Epithelial cell of proximal tubule (primary cell): ENCODE measurements at regions not wholly inside any gene's neighbourhood (a gene's known extent, or its start where the extent isn't known, plus 50 kb on each side); places are given as distances from the start of the nearest gene placed in this dataset.
"Not testable (repeated sequence)": the region's sequence is repeated elsewhere in the genome, so short reads cannot be mapped to it uniquely, and the experiment has no call there.

Source experiments
- DNase-seq: peaks from one replicate; pipeline ENCODE4 v3.0.0-alpha.2; 2011; ENCODE audit warnings: low read depth
- H3K4me3 ChIP-seq: 2 replicates; pipeline ENCODE4 v1.5.1; 2011; ENCODE audit warnings: low read depth, mild to moderate bottlenecking, low read length
- TF ChIP-seq, protein P1 (sequence below): conservative IDR thresholded peaks from 2 replicates; pipeline ENCODE4 v1.5.1; 2012; ENCODE audit warnings: low read depth, mild to moderate bottlenecking, low read length

DNA sequence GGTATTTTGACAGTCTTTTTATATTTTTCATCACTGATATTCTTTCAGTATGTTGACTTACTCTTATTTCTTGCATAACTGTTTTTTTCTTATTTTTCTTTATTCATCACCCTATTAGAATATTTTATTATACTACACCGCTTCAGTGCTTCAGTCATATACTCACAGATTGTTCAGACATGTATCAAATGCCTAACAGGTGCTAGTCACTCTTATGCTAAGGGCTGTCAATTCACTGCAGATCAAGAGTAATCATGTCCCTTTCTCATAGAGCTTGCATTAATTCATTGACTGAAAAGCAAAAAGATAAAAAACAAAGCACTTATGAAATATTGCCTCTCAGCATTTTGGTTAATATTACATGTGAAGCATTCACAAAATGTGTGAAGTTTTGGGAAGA, 1435.6 kb downstream of the STIM2 start:
- TF ChIP-seq, protein P1, sequence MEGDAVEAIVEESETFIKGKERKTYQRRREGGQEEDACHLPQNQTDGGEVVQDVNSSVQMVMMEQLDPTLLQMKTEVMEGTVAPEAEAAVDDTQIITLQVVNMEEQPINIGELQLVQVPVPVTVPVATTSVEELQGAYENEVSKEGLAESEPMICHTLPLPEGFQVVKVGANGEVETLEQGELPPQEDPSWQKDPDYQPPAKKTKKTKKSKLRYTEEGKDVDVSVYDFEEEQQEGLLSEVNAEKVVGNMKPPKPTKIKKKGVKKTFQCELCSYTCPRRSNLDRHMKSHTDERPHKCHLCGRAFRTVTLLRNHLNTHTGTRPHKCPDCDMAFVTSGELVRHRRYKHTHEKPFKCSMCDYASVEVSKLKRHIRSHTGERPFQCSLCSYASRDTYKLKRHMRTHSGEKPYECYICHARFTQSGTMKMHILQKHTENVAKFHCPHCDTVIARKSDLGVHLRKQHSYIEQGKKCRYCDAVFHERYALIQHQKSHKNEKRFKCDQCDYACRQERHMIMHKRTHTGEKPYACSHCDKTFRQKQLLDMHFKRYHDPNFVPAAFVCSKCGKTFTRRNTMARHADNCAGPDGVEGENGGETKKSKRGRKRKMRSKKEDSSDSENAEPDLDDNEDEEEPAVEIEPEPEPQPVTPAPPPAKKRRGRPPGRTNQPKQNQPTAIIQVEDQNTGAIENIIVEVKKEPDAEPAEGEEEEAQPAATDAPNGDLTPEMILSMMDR = no peak

DNA sequence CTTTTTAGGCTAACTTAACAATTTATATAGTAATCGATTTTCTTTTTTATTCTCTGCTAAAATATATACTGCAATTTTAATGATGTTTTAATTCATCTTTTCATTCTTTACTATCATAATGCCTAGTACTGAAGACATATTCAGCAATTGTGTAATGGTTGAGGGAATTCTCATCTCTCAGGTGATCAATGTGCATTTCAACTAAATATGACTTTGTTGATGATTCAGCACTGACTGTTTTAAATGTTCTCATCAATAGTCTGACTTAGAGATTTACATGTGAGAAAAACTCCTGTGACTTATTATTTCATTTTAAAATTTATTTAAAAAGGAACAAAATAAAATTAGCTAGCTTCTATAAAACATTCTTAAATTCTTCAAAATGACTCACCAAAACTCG, 1450.3 kb downstream of the STIM2 start:
- no peak overlapping the region for H3K4me3 ChIP-seq
- DNase-seq = no peak
- TF ChIP-seq, protein P1 = no peak

More for the DNA sequence above, 1435.6 kb downstream of the STIM2 start:
- no peak for DNase-seq
- no peak overlapping the region for H3K4me3 ChIP-seq

DNA sequence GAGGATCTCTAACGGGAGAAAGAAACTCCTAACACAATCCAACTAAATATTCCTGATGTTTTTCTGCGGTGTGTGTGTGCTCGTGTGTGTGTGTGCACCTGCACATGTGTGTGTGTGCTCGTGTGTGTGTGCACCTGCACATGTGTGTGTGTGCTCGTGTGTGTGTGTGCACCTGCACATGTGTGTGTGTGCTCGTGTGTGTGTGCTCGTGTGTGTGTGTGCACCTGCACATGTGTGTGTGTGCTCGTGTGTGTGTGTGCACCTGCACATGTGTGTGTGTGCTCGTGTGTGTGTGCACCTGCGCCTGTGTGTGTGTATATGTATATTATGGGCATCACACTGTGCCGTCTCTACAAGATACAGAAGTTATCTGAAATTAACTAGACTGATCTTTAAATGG, 1451.9 kb downstream of the STIM2 start:
- DNase-seq, H3K4me3 ChIP-seq: not testable (repeated sequence)

DNA sequence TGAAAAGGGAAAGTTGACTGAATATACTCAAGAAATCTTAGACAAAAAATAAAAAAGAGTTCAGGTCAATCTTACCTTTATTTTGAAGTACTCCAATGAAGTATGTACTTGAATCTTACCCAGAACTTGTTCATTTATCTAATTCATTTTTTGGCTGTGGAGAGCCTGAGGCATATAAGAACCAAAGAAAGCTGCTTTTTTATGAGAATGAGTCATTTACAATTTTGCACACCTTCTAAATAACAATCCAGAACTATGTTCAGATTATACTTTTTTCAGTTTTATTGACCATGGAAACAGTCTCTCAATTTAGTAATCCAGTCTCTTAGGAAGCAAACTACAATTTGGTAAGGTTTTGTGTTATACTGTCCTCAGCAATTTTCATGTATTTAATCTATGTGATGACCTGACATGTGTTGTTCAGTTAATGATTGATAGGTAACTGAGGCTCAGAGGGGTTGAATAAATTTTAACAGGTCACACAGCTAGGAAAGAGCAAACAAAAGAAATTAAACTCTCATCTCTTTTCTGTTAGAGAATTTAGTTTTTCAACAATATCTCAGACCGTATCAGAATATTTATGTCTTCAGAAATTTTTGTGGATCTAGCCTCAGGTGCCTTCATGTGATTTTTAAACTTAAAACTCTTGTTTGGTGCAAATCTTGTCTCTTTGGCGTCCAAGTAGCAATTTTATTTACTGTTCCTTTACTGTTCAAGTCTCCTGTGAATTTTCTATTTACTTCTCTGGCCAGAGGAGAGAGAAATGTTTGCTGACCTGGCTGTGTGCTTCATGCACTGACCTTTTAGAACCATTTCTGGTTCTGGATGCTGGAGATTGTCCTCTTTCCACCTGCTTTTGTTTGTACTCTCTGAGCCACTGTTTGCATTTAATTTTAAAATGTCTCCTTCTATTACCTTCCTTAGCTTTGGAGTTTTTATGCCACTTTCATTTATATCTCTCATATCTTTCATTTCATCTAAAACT, 1453.4 kb downstream of the STIM2 start:
- no peak overlapping the region for H3K4me3 ChIP-seq
- TF ChIP-seq, protein P1 = no peak
- no peak for DNase-seq

DNA sequence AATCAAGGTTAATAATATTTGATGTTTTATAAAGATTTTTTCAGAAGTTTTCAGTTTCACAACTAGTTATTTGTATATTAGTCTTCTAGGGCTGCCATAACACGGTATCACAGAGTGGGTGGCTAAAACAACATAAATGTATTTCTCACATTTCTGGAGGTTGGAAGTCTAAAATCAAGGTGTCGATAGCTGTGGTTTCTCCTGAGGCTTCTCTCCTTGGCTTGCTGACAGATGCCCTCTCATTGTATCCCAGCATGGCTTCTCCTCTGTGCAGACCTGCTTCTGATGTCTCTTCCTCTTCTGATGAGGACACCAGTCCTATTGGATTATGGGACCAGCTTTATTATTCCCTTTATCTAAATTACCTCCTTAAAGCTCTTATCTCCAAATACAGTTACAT, 1456.6 kb downstream of the STIM2 start:
- DNase-seq = no peak
- TF ChIP-seq, protein P1 = no peak
- no peak overlapping the region for H3K4me3 ChIP-seq

DNA sequence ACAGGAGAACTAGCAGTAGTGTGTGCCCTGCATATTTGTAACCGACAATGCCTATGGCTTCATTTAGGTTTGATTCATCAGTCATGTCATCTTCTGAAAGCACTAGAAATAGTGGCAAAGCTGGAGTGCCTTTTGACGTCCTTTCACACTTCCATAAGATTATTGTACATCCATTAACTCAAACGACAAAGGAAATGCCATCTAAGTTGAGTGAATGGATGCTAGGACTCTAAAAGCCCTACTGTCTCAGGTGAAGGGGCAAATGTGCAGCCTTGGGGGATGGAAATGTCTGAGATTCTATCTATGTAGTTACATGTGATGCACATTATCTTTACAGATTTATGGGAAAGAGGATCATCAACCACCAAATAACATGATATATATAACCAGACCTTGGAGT, 1473.6 kb downstream of the STIM2 start:
- DNase-seq = no peak
- TF ChIP-seq, protein P1 = no peak
- H3K4me3 ChIP-seq = no peak overlapping the region

DNA sequence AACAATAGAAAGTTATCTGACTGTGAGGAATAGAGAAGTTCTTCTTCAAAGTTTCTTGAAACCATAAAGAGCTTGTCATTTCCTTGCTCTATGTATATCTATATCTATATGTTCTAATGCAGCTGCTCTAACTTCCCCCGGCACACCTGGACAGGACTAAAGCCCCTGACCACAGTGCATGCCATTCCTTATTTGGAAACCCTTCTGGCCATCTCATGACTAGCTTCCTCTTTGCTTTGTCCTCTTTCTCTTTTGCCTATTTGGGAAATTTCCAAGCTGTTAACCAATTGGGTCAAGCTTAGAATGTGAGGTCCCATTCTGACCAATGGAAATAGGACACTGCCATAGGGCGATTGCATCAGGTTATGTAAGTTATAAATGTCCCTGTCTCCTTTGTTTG, 1481.1 kb downstream of the STIM2 start:
- TF ChIP-seq, protein P1 = no peak
- DNase-seq = no peak
- no peak overlapping the region for H3K4me3 ChIP-seq
